Fibroblast of lung (primary cell): ENCODE measurements at regions not wholly inside any gene's neighbourhood (a gene's known extent, or its start where the extent isn't known, plus 50 kb on each side); places are given as distances from the start of the nearest gene placed in this dataset.

Experiments
- DNase-seq, 2 donors: peaks; one replicate each; pipeline versions ENCODE4 v3.0.0 to v3.0.0-alpha.2; 2010; ENCODE audit warnings: low read depth in 2 of 2
- H2AFZ ChIP-seq: 2 replicates; pipeline ENCODE4 v1.5.1; 2012; ENCODE audit warnings: low read length, control low read depth, inconsistent platforms
- H3K27ac ChIP-seq: 2 replicates; pipeline ENCODE4 v1.5.1; 2011; ENCODE audit warnings: low read length, control low read depth; ENCODE audit not compliant: insufficient read depth
- H3K27me3 ChIP-seq: 2 replicates; pipeline ENCODE4 v1.5.1; 2011; ENCODE audit warnings: mild to moderate bottlenecking, low read length; ENCODE audit not compliant: control insufficient read depth, insufficient read depth
- H3K36me3 ChIP-seq: 2 replicates; pipeline ENCODE4 v1.5.1; 2011; ENCODE audit warnings: low read length; ENCODE audit not compliant: control insufficient read depth, insufficient read depth
- H3K4me1 ChIP-seq: 2 replicates; pipeline ENCODE4 v1.5.1; 2011; ENCODE audit warnings: low read length; ENCODE audit not compliant: control insufficient read depth, insufficient read depth; ENCODE audit errors: extremely low read depth
- H3K4me2 ChIP-seq: 2 replicates; pipeline ENCODE4 v1.5.1; 2011; ENCODE audit warnings: low read length, control low read depth; ENCODE audit not compliant: insufficient read depth; ENCODE audit errors: extremely low read depth
- H3K4me3 ChIP-seq, 4 experiments: fragments of 200-600 bp in 1 of 4; sonication (generic) in 1 of 4; replicated peaks in 1 of 4; 2 replicates each; pipeline ENCODE4 v1.5.1; 2011 to 2016; ENCODE audit warnings: low read length in 4 of 4, low read depth in 3 of 4, mild to moderate bottlenecking in 3 of 4, control low read depth in 2 of 4, inconsistent platforms in 1 of 4, mixed read lengths in 1 of 4; ENCODE audit not compliant: insufficient read depth in 1 of 4; ENCODE audit errors: control extremely low read depth in 1 of 4
- H3K79me2 ChIP-seq: 2 replicates; pipeline ENCODE4 v1.5.1; 2012; ENCODE audit warnings: mild to moderate bottlenecking, low read length, inconsistent platforms; ENCODE audit not compliant: control insufficient read depth, insufficient read depth
- H3K9ac ChIP-seq: 2 replicates; pipeline ENCODE4 v1.5.1; 2011; ENCODE audit warnings: mild to moderate bottlenecking, low read length, control low read depth; ENCODE audit not compliant: insufficient read depth
- H3K9me3 ChIP-seq: 2 replicates; pipeline ENCODE4 v1.5.1; 2012; ENCODE audit warnings: low read depth, low read length; ENCODE audit not compliant: control insufficient read depth, insufficient read depth
- H4K20me1 ChIP-seq: 2 replicates; pipeline ENCODE4 v1.5.1; 2011; ENCODE audit warnings: low read length; ENCODE audit not compliant: control insufficient read depth, insufficient read depth; ENCODE audit errors: extremely low read depth
- CTCF ChIP-seq, 2 donors: IDR thresholded peaks in 1 of 2; conservative IDR thresholded peaks in 1 of 2; 1 replicate in 1 of 2; 2 replicates in 1 of 2; pipeline ENCODE4 v1.5.1; 2011 to 2012; ENCODE audit warnings: low read length in 2 of 2, control low read depth in 1 of 2, inconsistent platforms in 1 of 2, low read depth in 1 of 2, mild to moderate bottlenecking in 1 of 2
- EZH2 ChIP-seq: IDR thresholded peaks from 2 replicates; pipeline ENCODE4 v1.5.1; 2012; ENCODE audit warnings: low read length, control low read depth, mild to moderate bottlenecking; ENCODE audit errors: missing control alignments

GRCh38 chr3:27596334-27596841, 112.2 kb upstream of the SLC4A7 start:
- H3K4me2 ChIP-seq: no peak overlapping the region
- H4K20me1 ChIP-seq: no peaks in the 10 kb centered on the region
- H3K27me3 ChIP-seq: no peaks in the 10 kb centered on the region
- no peaks in the 10 kb centered on the region for H3K9me3 ChIP-seq
- peak; percentile 38 to 85 for DNase-seq
- no peaks in the 10 kb centered on the region for H3K36me3 ChIP-seq
- no peak overlapping the region for H3K9ac ChIP-seq
- no peak overlapping the region for H2AFZ ChIP-seq
- H3K79me2 ChIP-seq: no peaks in the 10 kb centered on the region
- no peak overlapping the region for H3K27ac ChIP-seq
- TF ChIP-seq EZH2 (no peak), CTCF (conservative IDR thresholded peaks at IDR 0.05 in 1 of 2, IDR thresholded peaks at IDR 0.05 in 1 of 2; ENCODE audit: low read depth in 1 of 2, low read length in 2 of 2) (no peak)
- peaks cover 2% of the 10 kb centered on the region for H3K4me1 ChIP-seq
- no peak overlapping the region for H3K4me3 ChIP-seq

GRCh38 chr3:27594096-27594690, 110.0 kb upstream of the SLC4A7 start:
- Histone ChIP-seq H3K4me2 (no peak overlapping the region), H3K4me3 (no peak overlapping the region)
- DNase-seq: peak in 1 of 2 donors; percentile 39

GRCh38 chr3:27593173-27593572, 109.0 kb upstream of the SLC4A7 start:
- Histone ChIP-seq H2AFZ (no peak overlapping the region), H3K27me3 (no peaks in the 10 kb centered on the region), H3K4me3 (no peak overlapping the region), H3K9ac (no peak overlapping the region), H4K20me1 (no peaks in the 10 kb centered on the region), H3K79me2 (no peaks in the 10 kb centered on the region), H3K4me2 (no peak overlapping the region), H3K4me1 (peaks cover 6% of the 10 kb centered on the region), H3K27ac (no peak overlapping the region), H3K36me3 (no peaks in the 10 kb centered on the region), H3K9me3 (no peaks in the 10 kb centered on the region)
- DNase-seq: no peak
- TF ChIP-seq EZH2 (no peak), CTCF (conservative IDR thresholded peaks at IDR 0.05 in 1 of 2, IDR thresholded peaks at IDR 0.05 in 1 of 2; ENCODE audit: low read depth in 1 of 2, low read length in 2 of 2) (no peak)

More at GRCh38 chr3:27594096-27594690, 110.0 kb upstream of the SLC4A7 start:
- no peaks in the 10 kb centered on the region for H3K79me2 ChIP-seq
- no peak overlapping the region for H3K9ac ChIP-seq
- no peak overlapping the region for H3K27ac ChIP-seq
- no peaks in the 10 kb centered on the region for H3K27me3 ChIP-seq
- H4K20me1 ChIP-seq: no peaks in the 10 kb centered on the region
- H3K4me1 ChIP-seq: peaks cover 6% of the 10 kb centered on the region
- TF ChIP-seq CTCF (conservative IDR thresholded peaks at IDR 0.05 in 1 of 2, IDR thresholded peaks at IDR 0.05 in 1 of 2; ENCODE audit: low read depth in 1 of 2, low read length in 2 of 2): no peak
- TF ChIP-seq EZH2: no peak
- H3K36me3 ChIP-seq: no peaks in the 10 kb centered on the region
- H2AFZ ChIP-seq: no peak overlapping the region
- no peaks in the 10 kb centered on the region for H3K9me3 ChIP-seq
